ENCODE measurements at regions not wholly inside any gene's neighbourhood (a gene's known extent, or its start where the extent isn't known, plus 50 kb on each side); places are given as distances from the start of the nearest gene placed in this dataset.

GRCh38 chr14:65249471-65250161 is 147.3 kb upstream of the MAX start:
- Histone ChIP-seq H3K36me3 (ENCODE audit: insufficient read depth, low read length) (no peaks in the 10 kb centered on the region), H3K79me2 (ENCODE audit: insufficient read depth, low read length) (no peaks in the 10 kb centered on the region), H3K9me3 (ENCODE audit: insufficient read depth, low read depth, low read length) (no peaks in the 10 kb centered on the region), H2AFZ (ENCODE audit: low read length) (no peak overlapping the region), H3F3A (ENCODE audit: low read depth) (no peaks in the 10 kb centered on the region), H3K4me3 (ENCODE audit: low read length, poor library complexity, severe bottlenecking) (no peak overlapping the region), H3K27me3 (ENCODE audit: insufficient read depth, low read length, poor library complexity, severe bottlenecking) (peaks cover 61% of the 10 kb centered on the region), H3K9ac (ENCODE audit: low read depth, low read length, poor library complexity, severe bottlenecking) (no peak overlapping the region), H3K4me1 (ENCODE audit: insufficient read depth, low read length, poor library complexity, severe bottlenecking) (peaks cover 14% of the 10 kb centered on the region), H4K20me1 (ENCODE audit: insufficient read depth, low read length, poor library complexity, severe bottlenecking) (no peaks in the 10 kb centered on the region), H3K9me2 (replicated peaks; ENCODE audit: low read depth, low read length) (no peaks in the 10 kb centered on the region), H3K4me2 (ENCODE audit: low read depth, low read length, poor library complexity, severe bottlenecking) (no peak overlapping the region)
- TF ChIP-seq EZH2phosphoT487 (IDR thresholded peaks at IDR 0.05; ENCODE audit: borderline replicate concordance) (no peak), CTCF (conservative IDR thresholded peaks at IDR 0.05; ENCODE audit: low read length) (no peak)

- Histone ChIP-seq H3K9ac (ENCODE audit: low read depth, low read length, poor library complexity, severe bottlenecking) (no peak overlapping the region), H3K27me3 (ENCODE audit: insufficient read depth, low read length, poor library complexity, severe bottlenecking) (peaks cover 56% of the 10 kb centered on the region), H3K9me3 (ENCODE audit: insufficient read depth, low read depth, low read length) (no peaks in the 10 kb centered on the region), H2AFZ (ENCODE audit: low read length) (no peak overlapping the region), H3K4me1 (ENCODE audit: insufficient read depth, low read length, poor library complexity, severe bottlenecking) (peaks cover 14% of the 10 kb centered on the region), H3K9me2 (replicated peaks; ENCODE audit: low read depth, low read length) (no peaks in the 10 kb centered on the region), H4K20me1 (ENCODE audit: insufficient read depth, low read length, poor library complexity, severe bottlenecking) (no peaks in the 10 kb centered on the region), H3K4me2 (ENCODE audit: low read depth, low read length, poor library complexity, severe bottlenecking) (no peak overlapping the region), H3K36me3 (ENCODE audit: insufficient read depth, low read length) (no peaks in the 10 kb centered on the region), H3K79me2 (ENCODE audit: insufficient read depth, low read length) (no peaks in the 10 kb centered on the region), H3F3A (ENCODE audit: low read depth) (no peaks in the 10 kb centered on the region), H3K4me3 (ENCODE audit: low read length, poor library complexity, severe bottlenecking) (no peak overlapping the region)
- TF ChIP-seq CTCF (conservative IDR thresholded peaks at IDR 0.05; ENCODE audit: low read length) (no peak), EZH2phosphoT487 (IDR thresholded peaks at IDR 0.05; ENCODE audit: borderline replicate concordance) (no peak)
Observed at GRCh38 chr14:65250162-65250495, 147.8 kb upstream of the MAX start.

- H3K9ac ChIP-seq (ENCODE audit: low read depth, low read length, poor library complexity, severe bottlenecking) = no peak overlapping the region
- H4K20me1 ChIP-seq (ENCODE audit: insufficient read depth, low read length, poor library complexity, severe bottlenecking) = no peaks in the 10 kb centered on the region
- no peaks in the 10 kb centered on the region for H3F3A ChIP-seq (ENCODE audit: low read depth)
- H3K36me3 ChIP-seq (ENCODE audit: insufficient read depth, low read length) = no peaks in the 10 kb centered on the region
- no peaks in the 10 kb centered on the region for H3K9me2 ChIP-seq (replicated peaks; ENCODE audit: low read depth, low read length)
- peaks cover 45% of the 10 kb centered on the region for H3K27me3 ChIP-seq (ENCODE audit: insufficient read depth, low read length, poor library complexity, severe bottlenecking)
- H3K79me2 ChIP-seq (ENCODE audit: insufficient read depth, low read length) = no peaks in the 10 kb centered on the region
- no peak overlapping the region for H3K4me3 ChIP-seq (ENCODE audit: low read length, poor library complexity, severe bottlenecking)
- TF ChIP-seq EZH2phosphoT487 (IDR thresholded peaks at IDR 0.05; ENCODE audit: borderline replicate concordance) (no peak), CTCF (conservative IDR thresholded peaks at IDR 0.05; ENCODE audit: low read length) (no peak)
- H3K9me3 ChIP-seq (ENCODE audit: insufficient read depth, low read depth, low read length) = no peaks in the 10 kb centered on the region
- H3K4me1 ChIP-seq (ENCODE audit: insufficient read depth, low read length, poor library complexity, severe bottlenecking) = peaks cover 14% of the 10 kb centered on the region
- no peak overlapping the region for H2AFZ ChIP-seq (ENCODE audit: low read length)
- H3K4me2 ChIP-seq (ENCODE audit: low read depth, low read length, poor library complexity, severe bottlenecking) = no peak overlapping the region
Observed at GRCh38 chr14:65251213-65251612, 148.9 kb upstream of the MAX start.
